ENCODE measurements at regions not wholly inside any gene's neighbourhood (a gene's known extent, or its start where the extent isn't known, plus 50 kb on each side); places are given as distances from the start of the nearest gene placed in this dataset.

- DNase-seq (ENCODE audit: low read depth): no peak
- no peak for TF ChIP-seq CTCF (conservative IDR thresholded peaks at IDR 0.05; ENCODE audit: low read depth, low read length)
Observed at GRCh38 chr7:42452356-42452755, 215.3 kb upstream of the GLI3 start.

DNA sequence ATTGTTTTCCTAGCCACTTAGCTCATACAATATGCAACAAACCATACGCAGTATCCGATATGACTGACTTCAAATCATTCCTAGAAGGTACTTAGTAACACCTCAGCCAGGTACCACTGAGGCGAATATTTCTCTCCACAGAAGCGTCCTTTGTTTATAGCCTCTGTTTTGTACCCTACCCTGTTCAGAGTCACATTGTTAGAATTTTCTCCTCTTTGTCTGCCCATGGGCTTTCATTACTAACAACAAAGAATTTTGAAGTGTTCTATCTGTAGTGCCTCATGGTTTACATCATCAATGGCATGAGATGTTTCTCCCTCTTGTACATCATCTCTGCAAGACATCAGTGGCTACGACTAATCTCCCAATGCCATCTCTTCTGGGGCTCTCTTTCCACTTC is 212.4 kb upstream of the GLI3 start:
- no peak for DNase-seq (ENCODE audit: low read depth)
- no peak for TF ChIP-seq CTCF (conservative IDR thresholded peaks at IDR 0.05; ENCODE audit: low read depth, low read length)
- no peak overlapping the region for H3K4me3 ChIP-seq (ENCODE audit: low read depth, low read length)

More at GRCh38 chr7:42452356-42452755, 215.3 kb upstream of the GLI3 start:
- H3K4me3 ChIP-seq (ENCODE audit: low read depth, low read length): no peak overlapping the region

GRCh38 chr7:42448901-42449300 is 211.9 kb upstream of the GLI3 start:
- no peak overlapping the region for H3K4me3 ChIP-seq (ENCODE audit: low read depth, low read length)
- no peak for DNase-seq (ENCODE audit: low read depth)
- no peak for TF ChIP-seq CTCF (conservative IDR thresholded peaks at IDR 0.05; ENCODE audit: low read depth, low read length)

DNA sequence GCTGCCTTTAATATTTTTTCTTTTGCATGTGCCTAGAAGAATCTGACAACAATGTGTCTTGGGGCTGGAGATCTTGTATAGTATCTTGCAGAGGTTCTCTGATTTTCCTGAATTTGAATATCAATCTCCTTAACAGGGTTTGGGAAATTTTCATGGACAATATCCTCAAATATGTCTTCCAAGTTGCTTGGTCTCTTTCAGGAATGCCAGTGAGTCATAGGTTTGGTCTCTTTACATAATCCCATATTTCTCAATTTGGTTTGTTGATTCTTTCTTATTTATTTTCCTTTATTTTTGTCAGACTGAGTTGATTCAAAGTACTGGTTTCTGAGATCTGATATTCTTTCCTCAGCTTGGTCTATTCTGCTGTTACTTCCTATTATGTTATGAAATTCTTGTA is 208.7 kb upstream of the GLI3 start:
- TF ChIP-seq CTCF (conservative IDR thresholded peaks at IDR 0.05; ENCODE audit: low read depth, low read length): no peak
- H3K4me3 ChIP-seq (ENCODE audit: low read depth, low read length): no peak overlapping the region
- no peak for DNase-seq (ENCODE audit: low read depth)

DNA sequence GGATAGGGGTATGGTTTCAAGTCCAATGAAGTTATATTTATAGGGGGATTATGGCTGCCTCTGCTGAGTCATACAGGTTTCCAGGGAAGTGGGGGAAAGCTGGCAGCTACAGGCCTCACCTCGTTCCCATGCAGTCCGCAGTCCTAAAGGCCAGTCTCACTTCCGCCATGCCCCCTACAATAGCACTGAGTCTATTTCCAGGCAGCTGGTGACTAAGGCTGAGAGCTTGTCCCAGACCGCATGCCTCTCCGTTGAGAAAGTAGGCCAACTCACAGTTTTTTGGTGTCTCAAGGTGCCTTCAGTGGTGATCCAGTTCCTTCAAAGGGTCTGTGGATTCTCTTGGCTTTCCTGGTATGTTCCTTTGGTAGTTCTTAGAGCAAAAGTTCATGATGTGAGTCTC is 203.9 kb upstream of the GLI3 start:
- no peak overlapping the region for H3K4me3 ChIP-seq (ENCODE audit: low read depth, low read length)
- TF ChIP-seq CTCF (conservative IDR thresholded peaks at IDR 0.05; ENCODE audit: low read depth, low read length): no peak
- DNase-seq (ENCODE audit: low read depth): no peak

GRCh38 chr7:42432644-42433043 is 195.6 kb upstream of the GLI3 start:
- TF ChIP-seq CTCF (conservative IDR thresholded peaks at IDR 0.05; ENCODE audit: low read depth, low read length): no peak
- no peak overlapping the region for H3K4me3 ChIP-seq (ENCODE audit: low read depth, low read length)
- DNase-seq (ENCODE audit: low read depth): no peak

GRCh38 chr7:42431873-42432272 is 194.9 kb upstream of the GLI3 start:
- DNase-seq (ENCODE audit: low read depth): no peak
- no peak for TF ChIP-seq CTCF (conservative IDR thresholded peaks at IDR 0.05; ENCODE audit: low read depth, low read length)

More at GRCh38 chr7:42431873-42432272, 194.9 kb upstream of the GLI3 start:
- H3K4me3 ChIP-seq (ENCODE audit: low read depth, low read length): no peak overlapping the region

All from epithelial cell of proximal tubule (primary cell).